ENCODE measurements at regions not wholly inside any gene's neighbourhood (a gene's known extent, or its start where the extent isn't known, plus 50 kb on each side); places are given as distances from the start of the nearest gene placed in this dataset.

GRCh38 chr19:30743702-30744101 is 371.5 kb downstream of the ZNF536 start:
- DNase-seq (no peak), ATAC-seq (no peak)
- intact Hi-C loops (cut with DNase I), result no loop called here

GRCh38 chr19:30743011-30743410 is 370.8 kb downstream of the ZNF536 start:
- H3K27ac ChIP-seq, result no peak overlapping the region
- no peak for DNase-seq

More at GRCh38 chr19:30743702-30744101, 371.5 kb downstream of the ZNF536 start:
- Histone ChIP-seq H3K9me3 (no peaks in the 10 kb centered on the region), H3K4me1 (no peaks in the 10 kb centered on the region), H3K4me3 (no peak overlapping the region), H3K27me3 (peaks cover 0 to 28% (median 0%) of the 10 kb centered on the region in 7 donors), H3K36me3 (no peaks in the 10 kb centered on the region), H3K27ac (no peak overlapping the region)
- TF ChIP-seq CTCF (IDR thresholded peaks at IDR 0.05), result no peak
- WGBS, 2 donors, result 75 to 83% methylated on average over 5 of the region's 5 CpGs

GRCh38 chr19:30742406-30742938 is 370.3 kb downstream of the ZNF536 start:
- no peak for TF ChIP-seq CTCF (IDR thresholded peaks at IDR 0.05)
- H3K27me3 ChIP-seq, result peaks cover 0 to 28% (median 0%) of the 10 kb centered on the region in 7 donors
- peak in 1 of 8 donors; percentile 31 for ATAC-seq

More at GRCh38 chr19:30743011-30743410, 370.8 kb downstream of the ZNF536 start:
- Histone ChIP-seq H3K36me3 (no peaks in the 10 kb centered on the region), H3K27me3 (peaks cover 0 to 28% (median 0%) of the 10 kb centered on the region in 7 donors), H3K9me3 (no peaks in the 10 kb centered on the region), H3K4me1 (no peaks in the 10 kb centered on the region), H3K4me3 (no peak overlapping the region)
- WGBS, 2 donors, result 50 to 51% methylated on average over 10 of the region's 10 CpGs
- TF ChIP-seq CTCF (IDR thresholded peaks at IDR 0.05), result no peak
- no peak for ATAC-seq
- intact Hi-C loops (cut with DNase I), result no loop called here

GRCh38 chr19:30741566-30741965 is 369.4 kb downstream of the ZNF536 start:
- H3K27me3 ChIP-seq, result peaks cover 0 to 28% (median 0%) of the 10 kb centered on the region in 7 donors
- TF ChIP-seq CTCF (IDR thresholded peaks at IDR 0.05), result no peak

More at GRCh38 chr19:30742406-30742938, 370.3 kb downstream of the ZNF536 start:
- 43 to 45% methylated on average over 12 of the region's 12 CpGs for WGBS, 2 donors
- H3K4me3 ChIP-seq, result no peak overlapping the region
- no peaks in the 10 kb centered on the region for H3K4me1 ChIP-seq
- no peak overlapping the region for H3K27ac ChIP-seq
- intact Hi-C loops (cut with DNase I), result no loop called here
- no peak for DNase-seq
- H3K9me3 ChIP-seq, result no peaks in the 10 kb centered on the region
- H3K36me3 ChIP-seq, result no peaks in the 10 kb centered on the region

More at GRCh38 chr19:30741566-30741965, 369.4 kb downstream of the ZNF536 start:
- intact Hi-C loops (cut with DNase I), result no loop called here
- DNase-seq, result no peak
- no peak overlapping the region for H3K4me3 ChIP-seq
- no peak for ATAC-seq
- no peak overlapping the region for H3K27ac ChIP-seq
- no peaks in the 10 kb centered on the region for H3K36me3 ChIP-seq
- H3K9me3 ChIP-seq, result no peaks in the 10 kb centered on the region
- WGBS, 2 donors, result 46 to 47% methylated on average over 2 of the region's 2 CpGs
- no peaks in the 10 kb centered on the region for H3K4me1 ChIP-seq
